ENCODE measurements at regions not wholly inside any gene's neighbourhood (a gene's known extent, or its start where the extent isn't known, plus 50 kb on each side); places are given as distances from the start of the nearest gene placed in this dataset.

DNA sequence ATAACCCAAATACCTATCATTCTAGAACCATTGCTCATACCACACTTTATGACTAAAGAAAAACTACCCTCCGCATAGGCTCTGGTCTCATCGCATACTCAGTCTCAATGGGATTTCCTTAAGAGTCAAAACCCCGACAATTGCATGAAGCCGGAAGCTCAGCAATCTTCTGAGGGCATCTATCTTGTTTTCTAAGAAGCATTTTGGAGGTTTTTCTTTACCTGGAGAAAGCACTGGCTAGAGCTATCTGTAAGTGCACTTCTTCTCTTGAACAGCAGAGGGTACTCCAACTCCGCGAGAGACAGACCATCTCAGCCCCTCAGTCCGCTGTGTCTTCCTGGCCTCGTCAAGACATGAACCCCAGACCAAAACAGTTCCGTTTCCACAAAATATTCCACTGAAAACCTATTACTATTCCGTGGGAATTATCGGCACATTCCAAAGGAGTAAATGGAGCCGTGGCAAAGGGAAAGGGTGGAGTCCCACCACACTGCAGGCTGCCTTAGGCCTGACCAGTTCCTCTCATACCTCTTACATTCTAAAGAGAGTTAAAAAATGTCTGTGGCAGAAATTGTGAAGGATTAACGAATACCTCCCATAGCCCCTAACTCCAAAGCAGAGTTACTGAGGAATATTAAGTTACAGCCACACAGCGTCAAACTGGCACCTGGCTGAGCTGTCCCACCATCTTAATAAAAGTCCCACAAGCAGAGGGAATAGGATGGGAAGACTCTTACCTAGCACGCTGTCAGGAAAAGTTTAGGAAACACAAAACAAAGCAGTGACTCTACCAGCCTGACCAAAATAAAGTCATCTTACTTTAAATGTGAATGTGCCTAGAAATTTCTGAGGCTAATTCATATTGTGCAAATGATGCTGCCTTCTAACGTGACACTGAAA, 325.6 kb upstream of the VRK2 start:
- DNase-seq (ENCODE audit: extremely low read depth, low read depth), result peak; percentile 12
- TF ChIP-seq, protein P1, sequence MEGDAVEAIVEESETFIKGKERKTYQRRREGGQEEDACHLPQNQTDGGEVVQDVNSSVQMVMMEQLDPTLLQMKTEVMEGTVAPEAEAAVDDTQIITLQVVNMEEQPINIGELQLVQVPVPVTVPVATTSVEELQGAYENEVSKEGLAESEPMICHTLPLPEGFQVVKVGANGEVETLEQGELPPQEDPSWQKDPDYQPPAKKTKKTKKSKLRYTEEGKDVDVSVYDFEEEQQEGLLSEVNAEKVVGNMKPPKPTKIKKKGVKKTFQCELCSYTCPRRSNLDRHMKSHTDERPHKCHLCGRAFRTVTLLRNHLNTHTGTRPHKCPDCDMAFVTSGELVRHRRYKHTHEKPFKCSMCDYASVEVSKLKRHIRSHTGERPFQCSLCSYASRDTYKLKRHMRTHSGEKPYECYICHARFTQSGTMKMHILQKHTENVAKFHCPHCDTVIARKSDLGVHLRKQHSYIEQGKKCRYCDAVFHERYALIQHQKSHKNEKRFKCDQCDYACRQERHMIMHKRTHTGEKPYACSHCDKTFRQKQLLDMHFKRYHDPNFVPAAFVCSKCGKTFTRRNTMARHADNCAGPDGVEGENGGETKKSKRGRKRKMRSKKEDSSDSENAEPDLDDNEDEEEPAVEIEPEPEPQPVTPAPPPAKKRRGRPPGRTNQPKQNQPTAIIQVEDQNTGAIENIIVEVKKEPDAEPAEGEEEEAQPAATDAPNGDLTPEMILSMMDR (IDR thresholded peaks at IDR 0.05; ENCODE audit: low read depth, low read length), result peak; percentile 81

DNA sequence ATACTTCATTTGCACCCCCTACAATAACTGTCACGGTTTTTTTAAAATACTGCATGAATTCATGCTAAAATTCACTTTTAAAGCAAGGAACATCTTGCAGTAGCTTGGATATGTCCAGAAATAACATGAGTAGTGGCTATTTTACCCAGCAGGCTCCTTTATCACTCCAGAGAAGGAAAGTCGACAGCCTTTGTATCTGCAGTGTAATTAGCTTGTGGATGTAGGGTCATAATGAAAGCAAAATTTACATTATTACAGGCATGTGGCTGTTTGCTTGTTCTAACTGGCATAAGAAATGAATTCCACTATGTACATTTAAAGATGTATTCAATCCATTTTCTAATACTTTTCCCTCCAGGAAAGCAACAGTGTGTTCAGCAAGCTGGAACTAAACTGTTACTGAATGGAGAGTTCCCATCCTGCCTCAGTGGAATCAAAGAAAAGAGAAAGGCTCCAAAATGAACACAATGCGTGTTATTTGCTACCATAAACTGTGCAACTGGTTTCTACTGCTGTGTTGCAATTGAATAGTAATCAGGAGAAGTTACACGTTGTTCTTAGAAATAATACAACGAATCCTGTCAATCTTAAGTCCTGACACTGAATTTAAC, 321.2 kb upstream of the VRK2 start:
- TF ChIP-seq, protein P1 (IDR thresholded peaks at IDR 0.05; ENCODE audit: low read depth, low read length), result no peak
- no peak for DNase-seq (ENCODE audit: extremely low read depth, low read depth)

DNA sequence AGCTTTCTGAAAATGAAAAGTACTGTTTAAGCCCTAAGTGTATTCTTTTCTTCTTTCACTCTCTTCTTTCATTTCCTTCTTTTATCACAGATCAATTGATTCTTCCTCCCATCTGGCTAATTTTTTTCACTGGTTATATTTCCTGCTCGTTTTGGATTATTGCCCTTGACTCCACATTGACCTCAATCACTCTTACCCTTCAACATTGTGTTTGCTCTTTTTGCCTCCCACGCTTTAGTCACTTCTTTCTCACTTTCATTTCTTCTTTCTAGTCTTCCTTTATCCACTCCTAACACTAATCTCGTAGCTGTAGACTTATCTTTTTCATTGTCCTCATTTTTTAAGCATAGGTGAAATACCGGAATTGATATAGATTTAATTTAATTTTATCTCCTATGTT, 320.3 kb upstream of the VRK2 start:
- TF ChIP-seq, protein P1 (IDR thresholded peaks at IDR 0.05; ENCODE audit: low read depth, low read length), result no peak
- no peak for DNase-seq (ENCODE audit: extremely low read depth, low read depth)

DNA sequence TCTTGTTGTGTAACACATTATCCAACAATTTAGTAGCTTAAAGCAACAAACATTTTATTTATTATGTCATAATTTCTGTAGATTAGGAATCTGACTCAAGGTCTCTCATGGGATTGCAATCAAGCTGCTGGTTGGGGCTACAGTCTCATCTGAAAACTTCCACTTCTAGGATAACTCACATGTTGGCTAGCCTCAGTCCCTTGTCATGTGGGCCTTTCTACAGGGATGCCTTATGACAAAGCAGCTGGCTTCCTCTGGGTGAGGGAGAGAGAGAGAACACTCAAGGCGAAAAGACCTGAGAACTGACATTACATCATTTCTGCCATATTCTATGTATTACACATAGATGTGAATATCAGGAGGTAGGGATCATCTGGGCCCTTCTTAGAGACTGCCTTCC, 317.9 kb upstream of the VRK2 start:
- DNase-seq (ENCODE audit: extremely low read depth, low read depth), result no peak
- TF ChIP-seq, protein P1 (IDR thresholded peaks at IDR 0.05; ENCODE audit: low read depth, low read length), result no peak

DNA sequence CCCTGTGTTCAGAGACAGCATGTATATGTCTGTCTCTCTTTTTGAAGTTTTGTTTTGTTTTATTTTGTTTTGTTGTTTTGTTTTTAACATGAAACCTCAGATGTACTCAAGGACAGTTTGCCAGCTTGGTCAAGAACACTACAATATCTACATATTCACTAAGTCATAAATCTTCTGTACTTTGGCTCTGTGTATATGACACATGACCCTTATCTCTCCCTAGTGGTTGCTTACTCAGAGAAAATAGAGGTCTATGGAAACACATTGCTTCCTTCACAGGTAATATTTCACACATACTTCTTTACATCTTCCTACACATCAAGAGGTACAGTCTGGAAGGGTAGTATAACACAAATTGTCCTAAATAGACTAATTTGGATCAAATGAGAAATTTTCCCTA, 312.6 kb upstream of the VRK2 start:
- DNase-seq (ENCODE audit: extremely low read depth, low read depth), result no peak
- TF ChIP-seq, protein P1 (IDR thresholded peaks at IDR 0.05; ENCODE audit: low read depth, low read length), result no peak

DNA sequence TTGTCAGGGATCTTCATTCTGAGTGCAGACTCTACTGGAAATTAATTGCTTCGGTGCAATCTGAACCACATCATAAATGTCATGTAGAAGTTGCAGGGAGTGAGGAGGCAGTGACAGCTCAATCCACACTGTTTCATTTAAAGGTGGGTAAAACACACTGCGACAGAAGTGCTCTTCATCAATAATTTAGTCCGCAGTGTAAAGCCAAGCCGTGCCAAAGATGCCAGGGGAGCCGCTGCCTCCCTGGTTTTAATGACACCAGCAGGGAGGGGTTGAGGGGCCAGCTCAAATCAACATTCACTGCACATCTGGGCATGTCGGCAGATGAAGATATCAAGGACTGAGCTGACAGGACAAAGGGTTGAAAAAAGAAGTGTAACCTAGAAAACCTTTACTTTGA, 305.7 kb upstream of the VRK2 start:
- TF ChIP-seq, protein P1 (IDR thresholded peaks at IDR 0.05; ENCODE audit: low read depth, low read length), result no peak
- DNase-seq (ENCODE audit: extremely low read depth, low read depth), result no peak

DNA sequence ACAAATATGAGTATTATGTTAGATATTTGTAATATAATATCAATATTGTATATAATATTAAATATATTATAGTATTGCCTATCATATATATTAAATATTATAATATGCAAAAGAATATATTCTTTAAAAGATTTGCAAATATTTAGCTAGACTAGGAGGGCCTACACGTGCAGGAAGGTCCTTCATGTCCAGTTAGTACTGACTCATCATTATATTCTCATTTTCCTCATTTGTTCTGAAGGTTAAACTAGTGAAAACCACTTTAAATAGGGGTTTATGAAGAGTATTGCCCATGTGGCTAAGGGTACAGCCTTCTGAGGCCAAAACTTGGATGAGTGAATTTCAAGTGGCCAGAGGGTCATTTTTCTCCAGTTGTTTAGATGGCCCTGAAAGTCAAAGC, 293.0 kb upstream of the VRK2 start:
- no peak for DNase-seq (ENCODE audit: extremely low read depth, low read depth)
- TF ChIP-seq, protein P1 (IDR thresholded peaks at IDR 0.05; ENCODE audit: low read depth, low read length), result no peak

Data from AG09319 (cell line).